ENCODE measurements at regions not wholly inside any gene's neighbourhood (a gene's known extent, or its start where the extent isn't known, plus 50 kb on each side); places are given as distances from the start of the nearest gene placed in this dataset.

- TF ChIP-seq CREB1 (IDR thresholded peaks at IDR 0.05; ENCODE audit: low read depth) (no peak), RAD21 (IDR thresholded peaks at IDR 0.05; ENCODE audit: low read depth) (no peak), MAX (IDR thresholded peaks at IDR 0.05) (no peak), FOXM1 (IDR thresholded peaks at IDR 0.05; ENCODE audit: borderline replicate concordance, low read depth) (no peak), YY1 (IDR thresholded peaks at IDR 0.05; ENCODE audit: low read depth) (no peak), TCF12 (IDR thresholded peaks at IDR 0.05; ENCODE audit: low read depth) (no peak), TAF1 (IDR thresholded peaks at IDR 0.05; ENCODE audit: low read depth) (no peak), ZBTB7A (IDR thresholded peaks at IDR 0.05; ENCODE audit: low read depth) (no peak), USF1 (IDR thresholded peaks at IDR 0.05) (no peak), TEAD4 (IDR thresholded peaks at IDR 0.05) (no peak), NFIC (IDR thresholded peaks at IDR 0.05) (no peak), REST (IDR thresholded peaks at IDR 0.05; ENCODE audit: low read depth) (no peak), EGR1 (IDR thresholded peaks at IDR 0.05) (no peak), CEBPB (IDR thresholded peaks at IDR 0.05) (no peak), EP300 (IDR thresholded peaks at IDR 0.05; ENCODE audit: borderline replicate concordance) (no peak)
Measured at GRCh38 chr10:9561821-9562505, 1455.7 kb upstream of the CELF2 start.

- no peak for TF ChIP-seq EGR1 (IDR thresholded peaks at IDR 0.05)
- TF ChIP-seq MAX (IDR thresholded peaks at IDR 0.05) = no peak
- no peak for TF ChIP-seq USF1 (IDR thresholded peaks at IDR 0.05)
- TF ChIP-seq REST (IDR thresholded peaks at IDR 0.05; ENCODE audit: low read depth) = no peak
- TF ChIP-seq CEBPB (IDR thresholded peaks at IDR 0.05) = no peak
- no peak for TF ChIP-seq EP300 (IDR thresholded peaks at IDR 0.05; ENCODE audit: borderline replicate concordance)
- TF ChIP-seq NFIC (IDR thresholded peaks at IDR 0.05) = no peak
Measured at GRCh38 chr10:9577746-9578145, 1439.9 kb upstream of the CELF2 start.

GRCh38 chr10:9579110-9579705 lies 1438.5 kb upstream of the CELF2 start:
- TF ChIP-seq REST (IDR thresholded peaks at IDR 0.05; ENCODE audit: low read depth) (no peak), CEBPB (IDR thresholded peaks at IDR 0.05) (no peak), MAX (IDR thresholded peaks at IDR 0.05) (no peak), FOXM1 (IDR thresholded peaks at IDR 0.05; ENCODE audit: borderline replicate concordance, low read depth) (no peak), EP300 (IDR thresholded peaks at IDR 0.05; ENCODE audit: borderline replicate concordance) (no peak), YY1 (IDR thresholded peaks at IDR 0.05; ENCODE audit: low read depth) (no peak), NFIC (IDR thresholded peaks at IDR 0.05) (no peak), TCF12 (IDR thresholded peaks at IDR 0.05; ENCODE audit: low read depth) (no peak), RAD21 (IDR thresholded peaks at IDR 0.05; ENCODE audit: low read depth) (no peak), TEAD4 (IDR thresholded peaks at IDR 0.05) (no peak), ZBTB7A (IDR thresholded peaks at IDR 0.05; ENCODE audit: low read depth) (no peak), CREB1 (IDR thresholded peaks at IDR 0.05; ENCODE audit: low read depth) (no peak), TAF1 (IDR thresholded peaks at IDR 0.05; ENCODE audit: low read depth) (no peak), USF1 (IDR thresholded peaks at IDR 0.05) (no peak), EGR1 (IDR thresholded peaks at IDR 0.05) (no peak)
